WTC11 (cell line): ENCODE measurements at regions not wholly inside any gene's neighbourhood (a gene's known extent, or its start where the extent isn't known, plus 50 kb on each side); places are given as distances from the start of the nearest gene placed in this dataset.
"Not testable (repeated sequence)": the region's sequence is repeated elsewhere in the genome, so short reads cannot be mapped to it uniquely, and the experiment has no call there.

Experiments used
- ATAC-seq: fragments of 200-7000 bp; cut with Tn5 transposase; 2 replicates; pipeline ENCODE4 v1.10.0; 2021; ENCODE audit warnings: mild to moderate bottlenecking, moderate library complexity
- CTCF ChIA-PET: fragments of 300-600 bp; sonication (Branson Sonifier 250); formaldehyde crosslinking; loops from one replicate; lab custom pipeline; 2021; ENCODE audit warnings: antibody characterized with exemption; lab: Charles Lee
- POLR2A ChIA-PET: fragments of 350-600 bp; sonication (Branson Sonifier 250); formaldehyde crosslinking; loops from one replicate; lab custom pipeline; 2021; ENCODE audit warnings: antibody characterized with exemption; lab: Charles Lee
- DNase-seq: peaks from one replicate; pipeline ENCODE4 v3.0.0; 2021; ENCODE audit warnings: low spot score
- H3K27ac Mint-ChIP-seq: 2 replicates; pipeline ENCODE4 v1.8.0; 2021; ENCODE audit warnings: mixed read lengths
- H3K27me3 Mint-ChIP-seq: 2 replicates; pipeline ENCODE4 v1.8.0; 2021; ENCODE audit warnings: low read depth, mild to moderate bottlenecking, moderate library complexity, mixed read lengths
- H3K36me3 Mint-ChIP-seq: 2 replicates; pipeline ENCODE4 v1.8.0; 2021; ENCODE audit warnings: mixed read lengths
- H3K4me1 Mint-ChIP-seq: 2 replicates; pipeline ENCODE4 v1.8.0; 2022; ENCODE audit warnings: mixed read lengths
- H3K4me3 Mint-ChIP-seq: 2 replicates; pipeline ENCODE4 v1.8.0; 2021; ENCODE audit warnings: mild to moderate bottlenecking, moderate library complexity, mixed read lengths
- H3K9me3 Mint-ChIP-seq: 2 replicates; pipeline ENCODE4 v1.8.0; 2021; ENCODE audit warnings: mixed read lengths
- CBFB ChIP-seq: sonication (generic); formaldehyde crosslinking; IDR thresholded peaks from 2 replicates; pipeline ENCODE4 v1.8.1; 2022; ENCODE audit warnings: mild to moderate bottlenecking, low read depth, missing genetic modification reagents
- FOXP1 ChIP-seq: sonication (generic); formaldehyde crosslinking; IDR thresholded peaks from 2 replicates; pipeline ENCODE4 v1.8.0; 2022; ENCODE audit warnings: missing genetic modification reagents, mild to moderate bottlenecking, moderate library complexity, borderline replicate concordance
- KAT7 ChIP-seq: sonication (generic); formaldehyde crosslinking; IDR thresholded peaks from 2 replicates; pipeline ENCODE4 v1.8.1; 2023; ENCODE audit warnings: missing genetic modification reagents, mild to moderate bottlenecking, borderline replicate concordance
- PRRX2 ChIP-seq: fragments of 250-450 bp; sonication (Bioruptor Pico); IDR thresholded peaks from 2 replicates; pipeline ENCODE4 v1.8.0; 2021; ENCODE audit warnings: mild to moderate bottlenecking
- RORB ChIP-seq: fragments of 250-450 bp; sonication (Bioruptor Pico); IDR thresholded peaks from 2 replicates; pipeline ENCODE4 v1.9.0; 2021; ENCODE audit warnings: mild to moderate bottlenecking
- SOX15 ChIP-seq: fragments of 250-450 bp; sonication (Bioruptor Pico); IDR thresholded peaks from 2 replicates; pipeline ENCODE4 v1.9.0; 2021; ENCODE audit warnings: mild to moderate bottlenecking
- USF1 ChIP-seq: sonication (generic); formaldehyde crosslinking; IDR thresholded peaks from 2 replicates; pipeline ENCODE4 v1.8.0; 2022; ENCODE audit warnings: mild to moderate bottlenecking, missing genetic modification reagents
- ZNF121 ChIP-seq: sonication (generic); formaldehyde crosslinking; IDR thresholded peaks from 2 replicates; pipeline ENCODE4 v1.8.0; 2023; ENCODE audit warnings: missing genetic modification reagents
- ZNF423 ChIP-seq: fragments of 250-450 bp; sonication (Bioruptor Pico); IDR thresholded peaks from 2 replicates; pipeline ENCODE4 v2.1.2; 2022; ENCODE audit warnings: mild to moderate bottlenecking, moderate library complexity
- ZNF671 ChIP-seq: fragments of 250-450 bp; sonication (Bioruptor Pico); IDR thresholded peaks from 2 replicates; pipeline ENCODE4 v1.8.0; 2021; ENCODE audit warnings: mild to moderate bottlenecking
- TF ChIP-seq, protein P1 (sequence below): sonication (generic); formaldehyde crosslinking; conservative IDR thresholded peaks from 2 replicates; pipeline ENCODE4 v1.8.1; 2023; ENCODE audit warnings: mild to moderate bottlenecking, low read depth, missing genetic modification reagents, moderate library complexity
- TF ChIP-seq, protein P2 (sequence below): sonication (generic); formaldehyde crosslinking; IDR thresholded peaks from 2 replicates; pipeline ENCODE4 v1.8.1; 2023; ENCODE audit warnings: mild to moderate bottlenecking, missing genetic modification reagents, borderline replicate concordance
- TF ChIP-seq, protein P3 (sequence below): sonication (generic); formaldehyde crosslinking; IDR thresholded peaks from 2 replicates; pipeline ENCODE4 v1.8.1; 2022; ENCODE audit warnings: missing genetic modification reagents, borderline replicate concordance
- TF ChIP-seq, protein P4 (sequence below): sonication (generic); formaldehyde crosslinking; IDR thresholded peaks from 2 replicates; pipeline ENCODE4 v1.8.0; 2023; ENCODE audit warnings: missing genetic modification reagents, mild to moderate bottlenecking, borderline replicate concordance
- TF ChIP-seq, protein P5 (sequence below): fragments of 250-450 bp; sonication (Bioruptor Pico); IDR thresholded peaks from 2 replicates; pipeline ENCODE4 v1.9.0; 2021; ENCODE audit warnings: moderate library complexity, mild to moderate bottlenecking, inconsistent platforms, borderline replicate concordance

GRCh38 chr6:51480040-51480439, 607.4 kb downstream of the PKHD1 start (continued):
- no peak for TF ChIP-seq CBFB (CRISPR knock-in tag)
- TF ChIP-seq, protein P1, sequence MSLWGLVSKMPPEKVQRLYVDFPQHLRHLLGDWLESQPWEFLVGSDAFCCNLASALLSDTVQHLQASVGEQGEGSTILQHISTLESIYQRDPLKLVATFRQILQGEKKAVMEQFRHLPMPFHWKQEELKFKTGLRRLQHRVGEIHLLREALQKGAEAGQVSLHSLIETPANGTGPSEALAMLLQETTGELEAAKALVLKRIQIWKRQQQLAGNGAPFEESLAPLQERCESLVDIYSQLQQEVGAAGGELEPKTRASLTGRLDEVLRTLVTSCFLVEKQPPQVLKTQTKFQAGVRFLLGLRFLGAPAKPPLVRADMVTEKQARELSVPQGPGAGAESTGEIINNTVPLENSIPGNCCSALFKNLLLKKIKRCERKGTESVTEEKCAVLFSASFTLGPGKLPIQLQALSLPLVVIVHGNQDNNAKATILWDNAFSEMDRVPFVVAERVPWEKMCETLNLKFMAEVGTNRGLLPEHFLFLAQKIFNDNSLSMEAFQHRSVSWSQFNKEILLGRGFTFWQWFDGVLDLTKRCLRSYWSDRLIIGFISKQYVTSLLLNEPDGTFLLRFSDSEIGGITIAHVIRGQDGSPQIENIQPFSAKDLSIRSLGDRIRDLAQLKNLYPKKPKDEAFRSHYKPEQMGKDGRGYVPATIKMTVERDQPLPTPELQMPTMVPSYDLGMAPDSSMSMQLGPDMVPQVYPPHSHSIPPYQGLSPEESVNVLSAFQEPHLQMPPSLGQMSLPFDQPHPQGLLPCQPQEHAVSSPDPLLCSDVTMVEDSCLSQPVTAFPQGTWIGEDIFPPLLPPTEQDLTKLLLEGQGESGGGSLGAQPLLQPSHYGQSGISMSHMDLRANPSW (CRISPR knock-in tag), result no peak
- TF ChIP-seq, protein P2, sequence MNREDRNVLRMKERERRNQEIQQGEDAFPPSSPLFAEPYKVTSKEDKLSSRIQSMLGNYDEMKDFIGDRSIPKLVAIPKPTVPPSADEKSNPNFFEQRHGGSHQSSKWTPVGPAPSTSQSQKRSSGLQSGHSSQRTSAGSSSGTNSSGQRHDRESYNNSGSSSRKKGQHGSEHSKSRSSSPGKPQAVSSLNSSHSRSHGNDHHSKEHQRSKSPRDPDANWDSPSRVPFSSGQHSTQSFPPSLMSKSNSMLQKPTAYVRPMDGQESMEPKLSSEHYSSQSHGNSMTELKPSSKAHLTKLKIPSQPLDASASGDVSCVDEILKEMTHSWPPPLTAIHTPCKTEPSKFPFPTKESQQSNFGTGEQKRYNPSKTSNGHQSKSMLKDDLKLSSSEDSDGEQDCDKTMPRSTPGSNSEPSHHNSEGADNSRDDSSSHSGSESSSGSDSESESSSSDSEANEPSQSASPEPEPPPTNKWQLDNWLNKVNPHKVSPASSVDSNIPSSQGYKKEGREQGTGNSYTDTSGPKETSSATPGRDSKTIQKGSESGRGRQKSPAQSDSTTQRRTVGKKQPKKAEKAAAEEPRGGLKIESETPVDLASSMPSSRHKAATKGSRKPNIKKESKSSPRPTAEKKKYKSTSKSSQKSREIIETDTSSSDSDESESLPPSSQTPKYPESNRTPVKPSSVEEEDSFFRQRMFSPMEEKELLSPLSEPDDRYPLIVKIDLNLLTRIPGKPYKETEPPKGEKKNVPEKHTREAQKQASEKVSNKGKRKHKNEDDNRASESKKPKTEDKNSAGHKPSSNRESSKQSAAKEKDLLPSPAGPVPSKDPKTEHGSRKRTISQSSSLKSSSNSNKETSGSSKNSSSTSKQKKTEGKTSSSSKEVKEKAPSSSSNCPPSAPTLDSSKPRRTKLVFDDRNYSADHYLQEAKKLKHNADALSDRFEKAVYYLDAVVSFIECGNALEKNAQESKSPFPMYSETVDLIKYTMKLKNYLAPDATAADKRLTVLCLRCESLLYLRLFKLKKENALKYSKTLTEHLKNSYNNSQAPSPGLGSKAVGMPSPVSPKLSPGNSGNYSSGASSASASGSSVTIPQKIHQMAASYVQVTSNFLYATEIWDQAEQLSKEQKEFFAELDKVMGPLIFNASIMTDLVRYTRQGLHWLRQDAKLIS, result no peak
- TF ChIP-seq, protein P3, sequence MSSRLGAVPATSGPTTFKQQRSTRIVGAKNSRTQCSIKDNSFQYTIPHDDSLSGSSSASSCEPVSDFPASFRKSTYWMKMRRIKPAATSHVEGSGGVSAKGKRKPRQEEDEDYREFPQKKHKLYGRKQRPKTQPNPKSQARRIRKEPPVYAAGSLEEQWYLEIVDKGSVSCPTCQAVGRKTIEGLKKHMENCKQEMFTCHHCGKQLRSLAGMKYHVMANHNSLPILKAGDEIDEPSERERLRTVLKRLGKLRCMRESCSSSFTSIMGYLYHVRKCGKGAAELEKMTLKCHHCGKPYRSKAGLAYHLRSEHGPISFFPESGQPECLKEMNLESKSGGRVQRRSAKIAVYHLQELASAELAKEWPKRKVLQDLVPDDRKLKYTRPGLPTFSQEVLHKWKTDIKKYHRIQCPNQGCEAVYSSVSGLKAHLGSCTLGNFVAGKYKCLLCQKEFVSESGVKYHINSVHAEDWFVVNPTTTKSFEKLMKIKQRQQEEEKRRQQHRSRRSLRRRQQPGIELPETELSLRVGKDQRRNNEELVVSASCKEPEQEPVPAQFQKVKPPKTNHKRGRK (CRISPR knock-in tag), result no peak

DNA sequence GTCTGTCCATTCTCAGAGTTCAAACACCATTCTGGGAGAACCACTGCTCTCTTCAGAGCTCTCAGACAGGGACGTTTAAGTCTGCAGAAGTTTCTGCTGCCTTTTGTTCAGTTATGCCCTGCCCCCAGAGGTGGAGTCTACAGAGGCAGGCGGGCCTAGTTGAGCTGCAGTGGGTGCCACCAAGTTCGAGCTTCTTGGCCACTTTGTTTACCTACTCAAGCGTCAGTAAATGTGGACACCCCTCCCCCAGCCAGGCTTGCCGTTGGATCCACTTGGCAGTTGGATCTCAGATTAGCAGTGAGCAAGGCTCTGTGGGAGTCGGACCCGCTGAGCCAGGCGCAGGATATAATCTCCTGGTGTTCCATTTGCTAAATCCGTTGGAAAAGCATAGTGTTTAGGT, 601.5 kb downstream of the PKHD1 start:
- H3K27me3 Mint-ChIP-seq, H3K4me3 Mint-ChIP-seq, POLR2A ChIA-PET, H3K27ac Mint-ChIP-seq, CTCF ChIA-PET, ATAC-seq, DNase-seq: not testable (repeated sequence)
- peaks cover 41% of the 10 kb centered on the region for H3K9me3 Mint-ChIP-seq
- peaks cover 34% of the 10 kb centered on the region for H3K36me3 Mint-ChIP-seq
- peaks cover 12% of the 10 kb centered on the region for H3K4me1 Mint-ChIP-seq

DNA sequence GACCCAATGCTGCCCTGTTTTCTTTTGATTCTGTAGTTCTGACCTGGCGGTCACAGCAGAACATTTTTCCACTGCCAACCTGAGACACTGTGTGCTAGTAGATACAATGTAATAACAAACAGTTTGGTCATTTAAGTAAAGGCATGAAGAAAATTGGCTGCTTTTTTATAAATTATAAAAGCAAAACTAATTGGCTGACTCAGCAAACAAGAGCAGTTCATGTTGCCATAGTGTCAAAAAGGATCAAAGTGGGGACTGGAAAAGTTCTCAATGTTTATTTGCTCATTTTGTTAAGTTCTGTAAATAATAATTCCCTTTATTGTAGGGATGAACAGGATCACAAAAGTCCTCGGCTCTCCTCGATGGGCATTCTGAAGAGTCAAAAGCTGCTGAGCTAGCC, 599.5 kb downstream of the PKHD1 start:
- CTCF ChIA-PET, result no interaction called here
- H3K4me1 Mint-ChIP-seq, result peaks cover 12% of the 10 kb centered on the region
- no peak for ATAC-seq

More for the DNA sequence above, 599.5 kb downstream of the PKHD1 start:
- H3K27me3 Mint-ChIP-seq, result peaks cover 3% of the 10 kb centered on the region
- H3K4me3 Mint-ChIP-seq, result no peak overlapping the region
- peaks cover 34% of the 10 kb centered on the region for H3K36me3 Mint-ChIP-seq
- no peak for DNase-seq
- TF ChIP-seq ZNF671 (CRISPR knock-in tag) (no peak), KAT7 (no peak), PRRX2 (no peak), FOXP1 (CRISPR knock-in tag) (no peak), ZNF121 (CRISPR knock-in tag) (no peak), USF1 (no peak), ZNF423 (no peak), SOX15 (CRISPR knock-in tag) (no peak), RORB (CRISPR knock-in tag) (no peak)
- TF ChIP-seq, protein P4, sequence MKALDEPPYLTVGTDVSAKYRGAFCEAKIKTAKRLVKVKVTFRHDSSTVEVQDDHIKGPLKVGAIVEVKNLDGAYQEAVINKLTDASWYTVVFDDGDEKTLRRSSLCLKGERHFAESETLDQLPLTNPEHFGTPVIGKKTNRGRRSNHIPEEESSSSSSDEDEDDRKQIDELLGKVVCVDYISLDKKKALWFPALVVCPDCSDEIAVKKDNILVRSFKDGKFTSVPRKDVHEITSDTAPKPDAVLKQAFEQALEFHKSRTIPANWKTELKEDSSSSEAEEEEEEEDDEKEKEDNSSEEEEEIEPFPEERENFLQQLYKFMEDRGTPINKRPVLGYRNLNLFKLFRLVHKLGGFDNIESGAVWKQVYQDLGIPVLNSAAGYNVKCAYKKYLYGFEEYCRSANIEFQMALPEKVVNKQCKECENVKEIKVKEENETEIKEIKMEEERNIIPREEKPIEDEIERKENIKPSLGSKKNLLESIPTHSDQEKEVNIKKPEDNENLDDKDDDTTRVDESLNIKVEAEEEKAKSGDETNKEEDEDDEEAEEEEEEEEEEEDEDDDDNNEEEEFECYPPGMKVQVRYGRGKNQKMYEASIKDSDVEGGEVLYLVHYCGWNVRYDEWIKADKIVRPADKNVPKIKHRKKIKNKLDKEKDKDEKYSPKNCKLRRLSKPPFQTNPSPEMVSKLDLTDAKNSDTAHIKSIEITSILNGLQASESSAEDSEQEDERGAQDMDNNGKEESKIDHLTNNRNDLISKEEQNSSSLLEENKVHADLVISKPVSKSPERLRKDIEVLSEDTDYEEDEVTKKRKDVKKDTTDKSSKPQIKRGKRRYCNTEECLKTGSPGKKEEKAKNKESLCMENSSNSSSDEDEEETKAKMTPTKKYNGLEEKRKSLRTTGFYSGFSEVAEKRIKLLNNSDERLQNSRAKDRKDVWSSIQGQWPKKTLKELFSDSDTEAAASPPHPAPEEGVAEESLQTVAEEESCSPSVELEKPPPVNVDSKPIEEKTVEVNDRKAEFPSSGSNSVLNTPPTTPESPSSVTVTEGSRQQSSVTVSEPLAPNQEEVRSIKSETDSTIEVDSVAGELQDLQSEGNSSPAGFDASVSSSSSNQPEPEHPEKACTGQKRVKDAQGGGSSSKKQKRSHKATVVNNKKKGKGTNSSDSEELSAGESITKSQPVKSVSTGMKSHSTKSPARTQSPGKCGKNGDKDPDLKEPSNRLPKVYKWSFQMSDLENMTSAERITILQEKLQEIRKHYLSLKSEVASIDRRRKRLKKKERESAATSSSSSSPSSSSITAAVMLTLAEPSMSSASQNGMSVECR (CRISPR knock-in tag), result no peak
- TF ChIP-seq, protein P5, sequence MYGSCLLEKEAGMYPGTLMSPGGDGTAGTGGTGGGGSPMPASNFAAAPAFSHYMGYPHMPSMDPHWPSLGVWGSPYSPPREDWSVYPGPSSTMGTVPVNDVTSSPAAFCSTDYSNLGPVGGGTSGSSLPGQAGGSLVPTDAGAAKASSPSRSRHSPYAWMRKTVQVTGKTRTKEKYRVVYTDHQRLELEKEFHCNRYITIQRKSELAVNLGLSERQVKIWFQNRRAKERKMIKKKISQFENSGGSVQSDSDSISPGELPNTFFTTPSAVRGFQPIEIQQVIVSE, result no peak
- TF ChIP-seq, all 79 proteins: peak for 0
- Mint-ChIP-seq H3K9me3 (peaks cover 40% of the 10 kb centered on the region), H3K27ac (no peak overlapping the region)
- POLR2A ChIA-PET, result no interaction called here
